Endothelial cell of umbilical vein (primary cell): ENCODE measurements at regions not wholly inside any gene's neighbourhood (a gene's known extent, or its start where the extent isn't known, plus 50 kb on each side); places are given as distances from the start of the nearest gene placed in this dataset.
"Not testable (repeated sequence)": the region's sequence is repeated elsewhere in the genome, so short reads cannot be mapped to it uniquely, and the experiment has no call there.

Experiments used
- BruUV-seq: library from RNA; stranded (reverse); fragments of 400-500 nt; replicated peaks from 2 replicates; lab custom pipeline; 2021; lab: Mats Ljungman, UMichigan
- CTCF ChIA-PET: fragments of 300-600, 350-600 bp; sonication (Branson Sonifier 250); formaldehyde crosslinking; loops from one replicate; lab custom pipeline; 2021; ENCODE audit warnings: antibody characterized with exemption, inconsistent platforms; lab: Charles Lee
- POLR2A ChIA-PET: fragments of 300-600, 350-600 bp; sonication (Branson Sonifier 250); formaldehyde crosslinking; loops from one replicate; lab custom pipeline; 2021; ENCODE audit warnings: antibody characterized with exemption, inconsistent platforms; lab: Charles Lee
- DNase-seq: peaks from one replicate; pipeline ENCODE4 v3.0.0-alpha.2; 2011; ENCODE audit warnings: low read depth, low spot score
- FAIRE-seq: peaks from 2 replicates; lab custom pipeline; 2011; peaks lifted over from hg19 to GRCh38; lab: Jason Lieb, UNC
- H2AFZ ChIP-seq: 2 replicates; pipeline ENCODE4 v1.6.0; 2012; ENCODE audit warnings: low read depth, low read length, control low read depth, inconsistent platforms
- H3K27ac ChIP-seq: 2 replicates; pipeline ENCODE4 v1.5.1; 2011; ENCODE audit warnings: low read depth, mild to moderate bottlenecking, control low read depth, low read length, moderate library complexity; ENCODE audit not compliant: insufficient read depth
- H3K27me3 ChIP-seq, 2 experiments: 2 replicates each; pipeline versions ENCODE4 v1.6.0 to v1.6.1; 2011; ENCODE audit warnings: low read length in 2 of 2, mixed read lengths in 1 of 2; ENCODE audit not compliant: control insufficient read depth in 2 of 2, insufficient read depth in 2 of 2
- H3K36me3 ChIP-seq, 2 experiments: 2 replicates in 1 of 2; 3 replicates in 1 of 2; pipeline ENCODE4 v1.5.1; 2011; ENCODE audit warnings: low read length in 2 of 2, mild to moderate bottlenecking in 1 of 2, moderate library complexity in 1 of 2; ENCODE audit not compliant: control insufficient read depth in 2 of 2, insufficient read depth in 2 of 2; ENCODE audit errors: extremely low read depth in 1 of 2
- H3K4me1 ChIP-seq: 3 replicates; pipeline ENCODE4 v1.5.1; 2011; ENCODE audit warnings: mild to moderate bottlenecking, low read length; ENCODE audit not compliant: control insufficient read depth, insufficient read depth; ENCODE audit errors: extremely low read depth
- H3K4me2 ChIP-seq: 2 replicates; pipeline ENCODE4 v1.6.1; 2011; ENCODE audit warnings: low read length, control low read depth, mixed read lengths; ENCODE audit not compliant: insufficient read depth
- H3K4me3 ChIP-seq, 3 experiments: fragments of 200-600 bp in 1 of 3; sonication (generic), shearing (Covaris generic) in 1 of 3; replicated peaks in 1 of 3; 2 replicates each; pipeline ENCODE4 v1.5.1; 2011 to 2016; ENCODE audit warnings: control low read depth in 3 of 3, low read length in 3 of 3, mild to moderate bottlenecking in 2 of 3, inconsistent platforms in 1 of 3, low read depth in 1 of 3, moderate library complexity in 1 of 3; ENCODE audit not compliant: insufficient read depth in 1 of 3
- H3K79me2 ChIP-seq: 2 replicates; pipeline ENCODE4 v1.6.0; 2012; ENCODE audit warnings: low read length, inconsistent platforms; ENCODE audit not compliant: control insufficient read depth, insufficient read depth
- H3K9ac ChIP-seq: replicated peaks from 2 replicates; pipeline ENCODE3; 2011; ENCODE audit warnings: low read length, control low read depth; ENCODE audit not compliant: insufficient read depth; ENCODE audit errors: extremely low read depth
- H3K9me1 ChIP-seq: replicated peaks from 3 replicates; pipeline ENCODE4 v1.6.0; 2011; ENCODE audit warnings: mild to moderate bottlenecking, low read length; ENCODE audit not compliant: control insufficient read depth, insufficient read depth; ENCODE audit errors: extremely low read depth
- H3K9me3 ChIP-seq: replicated peaks from 2 replicates; pipeline ENCODE4 v1.5.1; 2012; ENCODE audit warnings: low read length, inconsistent platforms; ENCODE audit not compliant: control insufficient read depth, insufficient read depth
- H4K20me1 ChIP-seq: replicated peaks from 2 replicates; pipeline ENCODE3; 2011; ENCODE audit warnings: mild to moderate bottlenecking, low read length; ENCODE audit not compliant: control insufficient read depth, insufficient read depth; ENCODE audit errors: extremely low read depth
- CTCF ChIP-seq, 2 donors: IDR thresholded peaks; 1 replicate in 1 of 2; 2 replicates in 1 of 2; pipeline ENCODE4 v1.5.1; 2011; ENCODE audit warnings: low read length in 2 of 2, mild to moderate bottlenecking in 2 of 2, moderate library complexity in 2 of 2, control low read depth in 1 of 2, inconsistent platforms in 1 of 2, low read depth in 1 of 2; ENCODE audit not compliant: insufficient read depth in 1 of 2; ENCODE audit errors: extremely low read depth in 1 of 2
- EZH2 ChIP-seq: IDR thresholded peaks from 2 replicates; pipeline ENCODE4 v1.6.1; 2012; ENCODE audit warnings: borderline replicate concordance, low read depth, mild to moderate bottlenecking, moderate library complexity, low read length, inconsistent platforms; ENCODE audit not compliant: severe bottlenecking
- FOS ChIP-seq: IDR thresholded peaks from 2 replicates; pipeline ENCODE4 v1.6.1; 2011; ENCODE audit warnings: mild to moderate bottlenecking, low read length, moderate library complexity, borderline replicate concordance; ENCODE audit not compliant: insufficient read depth
- GATA2 ChIP-seq: IDR thresholded peaks from 2 replicates; pipeline ENCODE4 v1.7.0; 2011; ENCODE audit warnings: low read depth, mild to moderate bottlenecking, moderate library complexity, mixed read lengths, low read length; ENCODE audit not compliant: insufficient read length, insufficient read depth
- JUN ChIP-seq: IDR thresholded peaks from 2 replicates; pipeline ENCODE4 v1.6.1; 2011; ENCODE audit warnings: borderline replicate concordance, low read depth; ENCODE audit not compliant: insufficient read length, insufficient read depth
- MAX ChIP-seq: IDR thresholded peaks from 2 replicates; pipeline ENCODE4 v1.6.1; 2011; ENCODE audit not compliant: insufficient read depth, insufficient read length
- MYC ChIP-seq: IDR thresholded peaks from one replicate; pipeline ENCODE4 v1.6.1; 2011; ENCODE audit warnings: mild to moderate bottlenecking, low read depth, low read length
- POLR2A ChIP-seq: IDR thresholded peaks from 2 replicates; pipeline ENCODE4 v1.6.1; 2012; ENCODE audit warnings: low read depth, mild to moderate bottlenecking, control low read depth, low read length
- POLR2AphosphoS5 ChIP-seq: IDR thresholded peaks from 2 replicates; pipeline ENCODE4 v1.6.1; 2012; ENCODE audit warnings: low read depth, mild to moderate bottlenecking, control low read depth, low read length, moderate library complexity; ENCODE audit not compliant: insufficient read depth
- dilution Hi-C: fragments of 300-500 bp; cut with MboI; formaldehyde crosslinking; loops from one replicate; pipeline ENCODE4 v1.15.0; 2019; ENCODE audit warnings: low sequenced_read_pairs; ENCODE audit not compliant: extremely low pct_ligation_motif_present
- intact Hi-C: fragments of 100-400 bp; cut with micrococcal nuclease; formaldehyde crosslinking; loops from one replicate; pipeline ENCODE4 v1.10.0; 2022

GRCh38 chr11:130539680-130540079, 91.2 kb downstream of the ADAMTS15 start:
- H3K27me3 ChIP-seq, H3K4me3 ChIP-seq, FAIRE-seq, H3K9ac ChIP-seq, H2AFZ ChIP-seq, BruUV-seq, H3K4me1 ChIP-seq, dilution Hi-C loops, H3K9me3 ChIP-seq, H3K36me3 ChIP-seq, POLR2A ChIA-PET, H3K27ac ChIP-seq, DNase-seq, H3K79me2 ChIP-seq, H4K20me1 ChIP-seq, H3K9me1 ChIP-seq, H3K4me2 ChIP-seq, intact Hi-C loops: not testable (repeated sequence)
- CTCF ChIA-PET = interaction anchor here (1.3 kb wide), 1 partner anchor 13 kb away, joined by 4 read pairs; no protein-coding TSS in a partner anchor

- no peak overlapping the region for H3K27ac ChIP-seq
- no peak overlapping the region for H3K9ac ChIP-seq
- H3K36me3 ChIP-seq = no peaks in the 10 kb centered on the region
- no peak overlapping the region for H3K4me2 ChIP-seq
- POLR2A ChIA-PET = no interaction called here
- no peak for DNase-seq
- H3K4me3 ChIP-seq = no peak overlapping the region
- H4K20me1 ChIP-seq = no peaks in the 10 kb centered on the region
- no peaks in the 10 kb centered on the region for H3K9me3 ChIP-seq
- peaks cover 0 to 2% of the 10 kb centered on the region in 2 experiments for H3K27me3 ChIP-seq
- intact Hi-C loops (no loop called here), dilution Hi-C loops (no loop called here)
- no peak for TF ChIP-seq POLR2AphosphoS5
- no peak for TF ChIP-seq MAX
- no peak for TF ChIP-seq JUN
- no peak for TF ChIP-seq POLR2A
- TF ChIP-seq EZH2 = no peak
- no peak for TF ChIP-seq FOS
- TF ChIP-seq GATA2 = no peak
- TF ChIP-seq CTCF (IDR thresholded peaks at IDR 0.05; ENCODE audit: extremely low read depth in 1 of 2, insufficient read depth in 1 of 2, low read depth in 1 of 2, low read length in 2 of 2) = no peak
- TF ChIP-seq MYC = no peak
- no peak for FAIRE-seq
- H3K4me1 ChIP-seq = no peaks in the 10 kb centered on the region
- BruUV-seq = no TSS peak
- no peaks in the 10 kb centered on the region for H3K79me2 ChIP-seq
- H2AFZ ChIP-seq = no peak overlapping the region
- CTCF ChIA-PET = no interaction called here
- no peaks in the 10 kb centered on the region for H3K9me1 ChIP-seq
These were observed 95.8 kb downstream of the ADAMTS15 start for GRCh38 chr11:130544266-130544665.
